GM12872 (cell line): ENCODE measurements at regions not wholly inside any gene's neighbourhood (a gene's known extent, or its start where the extent isn't known, plus 50 kb on each side); places are given as distances from the start of the nearest gene placed in this dataset.

ENCODE experiments used
- TF ChIP-seq, protein P1 (sequence below): IDR thresholded peaks from 3 replicates; pipeline ENCODE4 v1.5.1; 2011; ENCODE audit warnings: low read depth, mild to moderate bottlenecking, low read length, moderate library complexity; ENCODE audit not compliant: insufficient read depth

DNA sequence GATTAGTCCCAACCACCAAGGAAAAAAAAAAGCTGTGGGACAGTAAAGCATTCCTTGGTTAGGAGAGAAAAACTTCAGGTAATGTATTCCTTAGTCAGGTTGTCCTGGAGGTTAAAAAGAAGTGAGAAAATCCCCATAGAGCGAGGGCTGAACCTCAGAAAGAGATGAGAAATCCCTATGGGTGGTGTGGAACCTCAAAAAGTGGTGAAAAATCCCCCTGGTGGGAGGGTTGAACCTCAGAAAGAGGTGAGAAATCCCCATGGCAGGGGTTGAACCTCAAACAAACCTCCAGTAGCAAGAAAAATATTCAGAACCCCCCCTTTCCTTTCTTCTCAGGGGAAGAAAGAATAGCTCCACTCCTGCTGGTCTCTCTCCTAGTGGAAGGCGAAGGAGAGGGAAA, 128.2 kb upstream of the TBL1Y start:
- TF ChIP-seq, protein P1, sequence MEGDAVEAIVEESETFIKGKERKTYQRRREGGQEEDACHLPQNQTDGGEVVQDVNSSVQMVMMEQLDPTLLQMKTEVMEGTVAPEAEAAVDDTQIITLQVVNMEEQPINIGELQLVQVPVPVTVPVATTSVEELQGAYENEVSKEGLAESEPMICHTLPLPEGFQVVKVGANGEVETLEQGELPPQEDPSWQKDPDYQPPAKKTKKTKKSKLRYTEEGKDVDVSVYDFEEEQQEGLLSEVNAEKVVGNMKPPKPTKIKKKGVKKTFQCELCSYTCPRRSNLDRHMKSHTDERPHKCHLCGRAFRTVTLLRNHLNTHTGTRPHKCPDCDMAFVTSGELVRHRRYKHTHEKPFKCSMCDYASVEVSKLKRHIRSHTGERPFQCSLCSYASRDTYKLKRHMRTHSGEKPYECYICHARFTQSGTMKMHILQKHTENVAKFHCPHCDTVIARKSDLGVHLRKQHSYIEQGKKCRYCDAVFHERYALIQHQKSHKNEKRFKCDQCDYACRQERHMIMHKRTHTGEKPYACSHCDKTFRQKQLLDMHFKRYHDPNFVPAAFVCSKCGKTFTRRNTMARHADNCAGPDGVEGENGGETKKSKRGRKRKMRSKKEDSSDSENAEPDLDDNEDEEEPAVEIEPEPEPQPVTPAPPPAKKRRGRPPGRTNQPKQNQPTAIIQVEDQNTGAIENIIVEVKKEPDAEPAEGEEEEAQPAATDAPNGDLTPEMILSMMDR, result no peak

DNA sequence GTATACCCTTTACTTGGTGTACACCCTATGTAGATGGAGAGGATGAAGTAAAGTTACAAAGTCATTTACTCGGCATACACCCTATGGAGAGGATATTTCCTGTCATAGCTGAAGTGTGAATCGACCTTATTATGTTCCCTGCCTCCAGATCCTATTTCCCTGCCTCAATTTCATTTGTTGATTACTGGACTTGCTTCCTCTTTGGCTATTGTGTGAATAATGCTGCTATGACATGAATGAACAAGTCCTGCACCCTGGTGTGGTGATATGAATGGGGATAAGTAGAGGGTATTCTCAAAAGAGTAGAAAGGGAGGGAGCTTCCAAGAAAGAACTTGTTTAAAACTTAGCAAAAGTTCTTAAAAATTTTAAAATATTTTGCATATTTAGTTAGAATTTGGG, 123.5 kb upstream of the TBL1Y start:
- TF ChIP-seq, protein P1, result no peak

DNA sequence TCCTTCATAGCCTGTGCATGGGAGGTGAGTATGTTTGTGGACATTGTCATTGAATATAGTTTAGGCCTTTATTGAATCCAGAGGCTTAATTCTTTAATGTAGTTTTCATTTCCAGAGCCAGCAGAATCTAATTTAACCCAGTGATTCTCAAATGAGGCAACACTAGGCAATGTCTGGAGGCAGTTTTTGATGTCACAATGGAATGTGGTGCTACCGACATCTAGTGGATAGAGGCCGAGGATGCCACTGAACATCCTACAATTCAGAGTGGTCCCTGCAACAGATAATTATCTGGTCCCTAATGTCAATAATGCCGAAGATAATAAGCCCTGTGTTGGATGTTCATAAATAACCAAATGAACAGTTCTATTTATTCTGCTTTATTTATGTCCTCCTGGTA, 98.9 kb upstream of the TBL1Y start:
- TF ChIP-seq, protein P1, result peak; percentile 47; the same call in 2 of the 3 replicates
